SK-N-SH (cell line): ENCODE measurements at regions not wholly inside any gene's neighbourhood (a gene's known extent, or its start where the extent isn't known, plus 50 kb on each side); places are given as distances from the start of the nearest gene placed in this dataset.

Source experiments
- CTCF ChIA-PET: fragments of 300-600, 350-600 bp; formaldehyde crosslinking; extraction: SDS; loops from one replicate; lab custom pipeline; 2021; lab: Yijun Ruan, JAX
- POLR2A ChIA-PET: fragments of 350-600 bp; sonication (Branson Sonifier 250); formaldehyde crosslinking; extraction: SDS; loops from one replicate; lab custom pipeline; 2020; ENCODE audit warnings: antibody characterized with exemption, inconsistent platforms; lab: Yijun Ruan, JAX
- DNase-seq: peaks from one replicate; pipeline ENCODE4 v3.0.0; 2012
- H2AFZ ChIP-seq: fragments of 200-600 bp; sonication (generic); 2 replicates; pipeline ENCODE4 v1.8.1; 2016; ENCODE audit warnings: antibody characterized with exemption, mild to moderate bottlenecking, low read depth
- H3F3A ChIP-seq: fragments of 200-600 bp; sonication (generic); replicated peaks from 2 replicates; pipeline ENCODE3; 2016; ENCODE audit warnings: antibody characterized with exemption, mild to moderate bottlenecking; ENCODE audit not compliant: insufficient read depth
- H3K27ac ChIP-seq, 2 experiments: fragments of 200-500 bp in 1 of 2; fragments of 200-600 bp in 1 of 2; sonication (Bioruptor generic) in 1 of 2; sonication (generic), shearing (Covaris generic) in 1 of 2; 2 replicates each; pipeline versions ENCODE4 v1.5.1 to v1.6.1; 2014 to 2016; ENCODE audit warnings: low read depth in 2 of 2, inconsistent platforms in 1 of 2, low read length in 1 of 2, mild to moderate bottlenecking in 1 of 2, mixed read lengths in 1 of 2
- H3K27me3 ChIP-seq: fragments of 200-600 bp; sonication (generic), shearing (Covaris generic); 2 replicates; pipeline ENCODE4 v1.6.1; 2016; ENCODE audit warnings: mixed run types; ENCODE audit not compliant: insufficient read depth
- H3K36me3 ChIP-seq, 2 experiments: fragments of 200-500 bp in 1 of 2; fragments of 200-600 bp in 1 of 2; sonication (Bioruptor generic) in 1 of 2; sonication (generic) in 1 of 2; replicated peaks in 1 of 2; 2 replicates each; pipeline versions ENCODE3 to v1.5.1; 2014 to 2016; ENCODE audit warnings: low read length in 1 of 2, mild to moderate bottlenecking in 1 of 2; ENCODE audit not compliant: insufficient read depth in 2 of 2, control insufficient read depth in 1 of 2
- H3K4me1 ChIP-seq, 2 experiments: fragments of 200-500 bp in 1 of 2; fragments of 200-600 bp in 1 of 2; sonication (Bioruptor generic) in 1 of 2; sonication (generic), shearing (Covaris generic) in 1 of 2; 2 replicates each; pipeline versions ENCODE4 v1.5.1 to v1.6.1; 2014 to 2016; ENCODE audit warnings: low read depth in 1 of 2, low read length in 1 of 2, mixed run types in 1 of 2; ENCODE audit not compliant: insufficient read depth in 2 of 2, control insufficient read depth in 1 of 2
- H3K4me2 ChIP-seq: fragments of 200-600 bp; sonication (generic), shearing (Covaris generic); 2 replicates; pipeline ENCODE4 v1.6.1; 2017; ENCODE audit warnings: mixed run types
- H3K4me3 ChIP-seq, 2 experiments: fragments of 200-500 bp in 1 of 2; fragments of 200-600 bp in 1 of 2; sonication (Bioruptor generic) in 1 of 2; sonication (generic), shearing (Covaris generic) in 1 of 2; 2 replicates each; pipeline versions ENCODE4 v1.5.1 to v1.8.1; 2014 to 2016; ENCODE audit warnings: low read depth in 2 of 2, inconsistent platforms in 1 of 2, low read length in 1 of 2, mild to moderate bottlenecking in 1 of 2, mixed read lengths in 1 of 2, moderate library complexity in 1 of 2
- H3K79me2 ChIP-seq: fragments of 200-600 bp; sonication (generic); 2 replicates; pipeline ENCODE4 v1.8.1; 2017; ENCODE audit warnings: mild to moderate bottlenecking; ENCODE audit not compliant: insufficient read depth
- H3K9ac ChIP-seq: fragments of 200-600 bp; sonication (generic); 2 replicates; pipeline ENCODE4 v1.6.1; 2017; ENCODE audit warnings: mixed run types
- H3K9me2 ChIP-seq: fragments of 200-600 bp; sonication (generic); 2 replicates; pipeline ENCODE4 v1.6.1; 2017; ENCODE audit warnings: mixed run types
- H3K9me3 ChIP-seq: fragments of 200-600 bp; sonication (generic); 2 replicates; pipeline ENCODE4 v1.6.1; 2017; ENCODE audit warnings: mixed run types, mild to moderate bottlenecking, moderate library complexity
- H4K20me1 ChIP-seq: fragments of 200-600 bp; sonication (generic); 2 replicates; pipeline ENCODE4 v1.6.1; 2017; ENCODE audit warnings: mild to moderate bottlenecking, mixed run types; ENCODE audit not compliant: insufficient read depth
- CHD2 ChIP-seq: fragments of 150-350 bp; IDR thresholded peaks from 2 replicates; pipeline ENCODE4 v1.6.1; 2018; ENCODE audit warnings: low read length; ENCODE audit not compliant: partially characterized antibody
- ELF1 ChIP-seq: IDR thresholded peaks from 2 replicates; pipeline ENCODE4 v1.4.0; 2012
- EP300 ChIP-seq, 2 experiments: IDR thresholded peaks; 2 replicates each; pipeline versions ENCODE4 v1.4.0 to v1.6.1; 2012; ENCODE audit warnings: borderline replicate concordance in 1 of 2, low read depth in 1 of 2, low read length in 1 of 2
- EZH2phosphoT487 ChIP-seq: fragments of 200-600 bp; sonication (generic); IDR thresholded peaks from 2 replicates; pipeline ENCODE4 v1.6.1; 2017; ENCODE audit warnings: low read depth, mixed run types, mild to moderate bottlenecking, antibody characterized with exemption, moderate library complexity, borderline replicate concordance
- FOXM1 ChIP-seq: IDR thresholded peaks from 2 replicates; pipeline ENCODE4 v1.4.0; 2012; ENCODE audit warnings: low read depth, mild to moderate bottlenecking
- GABPA ChIP-seq: IDR thresholded peaks from 2 replicates; pipeline ENCODE4 v1.4.0; 2012; ENCODE audit warnings: low read depth, mild to moderate bottlenecking
- MXI1 ChIP-seq: IDR thresholded peaks from 2 replicates; pipeline ENCODE4 v1.6.1; 2012; ENCODE audit warnings: mild to moderate bottlenecking, low read depth, low read length, improper control_type of control experiment
- RCOR1 ChIP-seq: fragments of 150-350 bp; IDR thresholded peaks from 2 replicates; pipeline ENCODE4 v1.6.1; 2017; ENCODE audit warnings: antibody characterized with exemption, low read length
- RFX5 ChIP-seq: IDR thresholded peaks from 2 replicates; pipeline ENCODE4 v1.6.1; 2012; ENCODE audit warnings: mild to moderate bottlenecking, improper control_type of control experiment, low read length
- SMC3 ChIP-seq: IDR thresholded peaks from 2 replicates; pipeline ENCODE4 v1.6.1; 2012; ENCODE audit warnings: low read depth, low read length, improper control_type of control experiment
- TCF12 ChIP-seq: IDR thresholded peaks from 2 replicates; pipeline ENCODE4 v1.4.0; 2012
- WGBS: methylation state at CpG from one replicate; pipeline ENCODE4 v1.1.6; 2017; ENCODE audit warnings: low lambda C conversion rate; 5-methylcytosine and 5-hydroxymethylcytosine counted together
- TF ChIP-seq, protein P1 (sequence below): fragments of 150-350 bp; IDR thresholded peaks from 2 replicates; pipeline ENCODE4 v1.6.1; 2016; ENCODE audit warnings: mild to moderate bottlenecking, low read depth, low read length
- TF ChIP-seq, protein P2 (sequence below): fragments of 150-350 bp; IDR thresholded peaks from 2 replicates; pipeline ENCODE4 v1.6.1; 2017; ENCODE audit warnings: antibody characterized with exemption, low read length, low read depth, borderline replicate concordance
- TF ChIP-seq, protein P3 (sequence below): IDR thresholded peaks from 2 replicates; pipeline ENCODE4 v1.6.1; 2012; ENCODE audit warnings: mild to moderate bottlenecking, low read depth, low read length, moderate library complexity

DNA sequence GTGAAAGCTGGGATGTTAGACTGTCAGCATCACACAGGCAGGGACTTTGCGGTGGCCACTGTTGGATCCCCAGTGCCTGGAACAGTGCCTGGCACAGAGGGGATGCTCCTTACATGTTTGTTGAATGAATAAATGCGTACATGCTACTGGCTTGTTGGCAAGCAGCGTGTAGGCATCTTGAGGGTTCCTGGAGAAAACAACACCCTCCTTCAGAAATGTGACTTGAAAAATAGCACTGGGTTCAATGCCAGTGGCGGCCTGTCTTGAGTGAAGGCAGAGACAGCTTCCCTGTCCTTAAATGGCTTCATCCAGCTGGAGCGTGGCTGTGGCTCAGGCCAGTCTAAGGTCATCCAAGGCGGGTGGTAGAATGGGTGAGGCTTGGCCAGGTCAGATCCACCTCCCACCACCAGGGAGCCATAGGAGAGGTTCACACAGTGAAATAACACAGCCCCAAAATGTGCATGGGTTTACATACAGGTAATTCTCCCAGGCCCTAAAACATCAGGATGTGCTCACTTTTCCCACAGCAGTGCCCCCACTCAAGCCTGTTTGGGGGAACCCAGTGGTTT lies 171.4 kb downstream of the PHETA1 start:
- WGBS, result 53% methylated on average over 6 of the region's 6 CpGs
- Histone ChIP-seq H3K9me3 (no peaks in the 10 kb centered on the region), H4K20me1 (no peaks in the 10 kb centered on the region), H3K79me2 (no peaks in the 10 kb centered on the region), H3K4me2 (no peak overlapping the region), H2AFZ (no peak overlapping the region), H3K27ac (no peak overlapping the region; a peak in 1 of 4 replicates), H3F3A (no peaks in the 10 kb centered on the region), H3K9me2 (no peaks in the 10 kb centered on the region), H3K4me3 (no peak overlapping the region), H3K27me3 (0 out of 2 replicates have a peak, but pooled peaks cover 5% of the 10 kb centered on the region), H3K9ac (no peak overlapping the region), H3K4me1 (peaks cover 0 to 20% of the 10 kb centered on the region in 2 experiments; a peak in 1 of 4 replicates), H3K36me3 (no peaks in the 10 kb centered on the region)
- ChIA-PET CTCF (interaction anchor here (0.6 to 1.2 kb wide), 3 partner anchors 11 to 23 kb away, joined by 3 to 4 read pairs (median 3); no protein-coding TSS in a partner anchor), POLR2A (no interaction called here)
- no peak for DNase-seq
- no peak for TF ChIP-seq SMC3
- TF ChIP-seq, all 33 proteins: peak for 0

DNA sequence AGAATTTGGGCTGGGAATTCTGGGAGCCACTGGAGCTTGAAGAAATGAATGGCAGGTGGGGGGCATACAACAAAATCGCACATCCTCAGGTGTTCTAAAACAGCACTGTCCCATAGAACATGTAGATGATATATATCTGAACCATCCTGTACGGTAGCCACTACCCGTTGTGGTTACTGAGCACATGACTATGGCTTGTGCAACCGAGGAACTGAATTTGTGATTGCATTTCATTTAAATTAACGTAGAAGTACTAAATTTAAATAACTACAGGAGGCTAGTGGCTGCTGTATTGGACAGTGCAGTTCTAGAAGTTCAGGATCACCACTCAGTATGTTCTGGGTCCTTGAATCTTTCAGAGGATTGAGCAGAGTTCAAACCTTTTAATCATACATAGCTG lies 172.4 kb downstream of the PHETA1 start:
- H2AFZ ChIP-seq, result no peak overlapping the region
- 46% methylated on average over 5 of the region's 5 CpGs for WGBS
- no peak overlapping the region for H3K27ac ChIP-seq
- H4K20me1 ChIP-seq, result no peaks in the 10 kb centered on the region
- peaks cover 0 to 19% of the 10 kb centered on the region in 2 experiments; a peak in 1 of 4 replicates for H3K4me1 ChIP-seq
- no peak overlapping the region for H3K9ac ChIP-seq
- no peak for DNase-seq
- H3F3A ChIP-seq, result no peaks in the 10 kb centered on the region
- H3K4me3 ChIP-seq, result no peak overlapping the region
- no peaks in the 10 kb centered on the region for H3K79me2 ChIP-seq
- TF ChIP-seq EP300 (IDR thresholded peaks at IDR 0.05; ENCODE audit: borderline replicate concordance in 1 of 2, low read depth in 1 of 2, low read length in 1 of 2), result no peak
- no peak for TF ChIP-seq ELF1
- TF ChIP-seq, protein P1, sequence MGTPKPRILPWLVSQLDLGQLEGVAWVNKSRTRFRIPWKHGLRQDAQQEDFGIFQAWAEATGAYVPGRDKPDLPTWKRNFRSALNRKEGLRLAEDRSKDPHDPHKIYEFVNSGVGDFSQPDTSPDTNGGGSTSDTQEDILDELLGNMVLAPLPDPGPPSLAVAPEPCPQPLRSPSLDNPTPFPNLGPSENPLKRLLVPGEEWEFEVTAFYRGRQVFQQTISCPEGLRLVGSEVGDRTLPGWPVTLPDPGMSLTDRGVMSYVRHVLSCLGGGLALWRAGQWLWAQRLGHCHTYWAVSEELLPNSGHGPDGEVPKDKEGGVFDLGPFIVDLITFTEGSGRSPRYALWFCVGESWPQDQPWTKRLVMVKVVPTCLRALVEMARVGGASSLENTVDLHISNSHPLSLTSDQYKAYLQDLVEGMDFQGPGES, result no peak
- TF ChIP-seq FOXM1, result no peak
- no peak for TF ChIP-seq MXI1
- no peak for TF ChIP-seq RFX5
- TF ChIP-seq CHD2, result no peak
- TF ChIP-seq, protein P2, sequence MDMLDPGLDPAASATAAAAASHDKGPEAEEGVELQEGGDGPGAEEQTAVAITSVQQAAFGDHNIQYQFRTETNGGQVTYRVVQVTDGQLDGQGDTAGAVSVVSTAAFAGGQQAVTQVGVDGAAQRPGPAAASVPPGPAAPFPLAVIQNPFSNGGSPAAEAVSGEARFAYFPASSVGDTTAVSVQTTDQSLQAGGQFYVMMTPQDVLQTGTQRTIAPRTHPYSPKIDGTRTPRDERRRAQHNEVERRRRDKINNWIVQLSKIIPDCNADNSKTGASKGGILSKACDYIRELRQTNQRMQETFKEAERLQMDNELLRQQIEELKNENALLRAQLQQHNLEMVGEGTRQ, result no peak
- TF ChIP-seq RCOR1, result no peak
- TF ChIP-seq, protein P3, sequence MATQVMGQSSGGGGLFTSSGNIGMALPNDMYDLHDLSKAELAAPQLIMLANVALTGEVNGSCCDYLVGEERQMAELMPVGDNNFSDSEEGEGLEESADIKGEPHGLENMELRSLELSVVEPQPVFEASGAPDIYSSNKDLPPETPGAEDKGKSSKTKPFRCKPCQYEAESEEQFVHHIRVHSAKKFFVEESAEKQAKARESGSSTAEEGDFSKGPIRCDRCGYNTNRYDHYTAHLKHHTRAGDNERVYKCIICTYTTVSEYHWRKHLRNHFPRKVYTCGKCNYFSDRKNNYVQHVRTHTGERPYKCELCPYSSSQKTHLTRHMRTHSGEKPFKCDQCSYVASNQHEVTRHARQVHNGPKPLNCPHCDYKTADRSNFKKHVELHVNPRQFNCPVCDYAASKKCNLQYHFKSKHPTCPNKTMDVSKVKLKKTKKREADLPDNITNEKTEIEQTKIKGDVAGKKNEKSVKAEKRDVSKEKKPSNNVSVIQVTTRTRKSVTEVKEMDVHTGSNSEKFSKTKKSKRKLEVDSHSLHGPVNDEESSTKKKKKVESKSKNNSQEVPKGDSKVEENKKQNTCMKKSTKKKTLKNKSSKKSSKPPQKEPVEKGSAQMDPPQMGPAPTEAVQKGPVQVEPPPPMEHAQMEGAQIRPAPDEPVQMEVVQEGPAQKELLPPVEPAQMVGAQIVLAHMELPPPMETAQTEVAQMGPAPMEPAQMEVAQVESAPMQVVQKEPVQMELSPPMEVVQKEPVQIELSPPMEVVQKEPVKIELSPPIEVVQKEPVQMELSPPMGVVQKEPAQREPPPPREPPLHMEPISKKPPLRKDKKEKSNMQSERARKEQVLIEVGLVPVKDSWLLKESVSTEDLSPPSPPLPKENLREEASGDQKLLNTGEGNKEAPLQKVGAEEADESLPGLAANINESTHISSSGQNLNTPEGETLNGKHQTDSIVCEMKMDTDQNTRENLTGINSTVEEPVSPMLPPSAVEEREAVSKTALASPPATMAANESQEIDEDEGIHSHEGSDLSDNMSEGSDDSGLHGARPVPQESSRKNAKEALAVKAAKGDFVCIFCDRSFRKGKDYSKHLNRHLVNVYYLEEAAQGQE, result no peak
- TF ChIP-seq EZH2phosphoT487, result no peak
- TF ChIP-seq TCF12, result no peak
- no peak for TF ChIP-seq GABPA
- H3K9me3 ChIP-seq, result no peaks in the 10 kb centered on the region
- H3K27me3 ChIP-seq, result 0 out of 2 replicates have a peak, but pooled peaks cover 5% of the 10 kb centered on the region
- ChIA-PET POLR2A (no interaction called here), CTCF (interaction anchor here (1.2 to 1.6 kb wide), 3 partner anchors 10 to 102 kb away, joined by 3 to 4 read pairs (median 4); no protein-coding TSS in a partner anchor)
- no peaks in the 10 kb centered on the region for H3K36me3 ChIP-seq
- H3K9me2 ChIP-seq, result no peaks in the 10 kb centered on the region
- H3K4me2 ChIP-seq, result no peak overlapping the region
